HEK293T (cell line): ENCODE measurements at regions not wholly inside any gene's neighbourhood (a gene's known extent, or its start where the extent isn't known, plus 50 kb on each side); places are given as distances from the start of the nearest gene placed in this dataset.

Source experiments
- ARNT ChIP-seq: fragments of 450-650 bp; IDR thresholded peaks from 2 replicates; pipeline ENCODE4 v1.6.1; 2017; ENCODE audit warnings: mild to moderate bottlenecking
- BHLHE40 ChIP-seq: fragments of 450-650 bp; IDR thresholded peaks from 2 replicates; pipeline ENCODE4 v1.6.1; 2016; ENCODE audit warnings: mild to moderate bottlenecking, moderate library complexity, borderline replicate concordance
- CTBP1 ChIP-seq: fragments of 450-650 bp; IDR thresholded peaks from 2 replicates; pipeline ENCODE4 v1.6.1; 2016; ENCODE audit warnings: borderline replicate concordance
- ELF4 ChIP-seq: fragments of 450-650 bp; IDR thresholded peaks from 2 replicates; pipeline ENCODE4 v1.6.1; 2017; ENCODE audit warnings: antibody characterized with exemption
- FOXA1 ChIP-seq: fragments of 450-650 bp; IDR thresholded peaks from 2 replicates; pipeline ENCODE4 v1.6.1; 2016; ENCODE audit warnings: mild to moderate bottlenecking
- FOXK2 ChIP-seq: fragments of 450-650 bp; IDR thresholded peaks from 2 replicates; pipeline ENCODE4 v1.6.1; 2016; ENCODE audit warnings: mild to moderate bottlenecking
- FOXM1 ChIP-seq: fragments of 450-650 bp; IDR thresholded peaks from 2 replicates; pipeline ENCODE4 v1.6.1; 2017; ENCODE audit warnings: mild to moderate bottlenecking, borderline replicate concordance
- HDGF ChIP-seq: fragments of 450-650 bp; IDR thresholded peaks from 2 replicates; pipeline ENCODE4 v1.6.1; 2017; ENCODE audit warnings: antibody characterized with exemption, borderline replicate concordance
- L3MBTL2 ChIP-seq: fragments of 450-650 bp; conservative IDR thresholded peaks from 2 replicates; pipeline ENCODE4 v1.6.1; 2016; ENCODE audit warnings: mild to moderate bottlenecking
- NFRKB ChIP-seq: fragments of 450-650 bp; IDR thresholded peaks from 2 replicates; pipeline ENCODE4 v1.6.1; 2016; ENCODE audit warnings: mild to moderate bottlenecking, moderate library complexity
- SP1 ChIP-seq: fragments of 450-650 bp; IDR thresholded peaks from 2 replicates; pipeline ENCODE4 v1.6.1; 2017
- SUZ12 ChIP-seq: fragments of 450-650 bp; IDR thresholded peaks from 2 replicates; pipeline ENCODE4 v1.6.1; 2016; ENCODE audit warnings: mild to moderate bottlenecking
- ZNF384 ChIP-seq: fragments of 450-650 bp; IDR thresholded peaks from 2 replicates; pipeline ENCODE4 v1.6.1; 2016
- TF ChIP-seq, protein P1 (sequence below): fragments of 450-650 bp; IDR thresholded peaks from 2 replicates; pipeline ENCODE4 v1.6.1; 2016

DNA sequence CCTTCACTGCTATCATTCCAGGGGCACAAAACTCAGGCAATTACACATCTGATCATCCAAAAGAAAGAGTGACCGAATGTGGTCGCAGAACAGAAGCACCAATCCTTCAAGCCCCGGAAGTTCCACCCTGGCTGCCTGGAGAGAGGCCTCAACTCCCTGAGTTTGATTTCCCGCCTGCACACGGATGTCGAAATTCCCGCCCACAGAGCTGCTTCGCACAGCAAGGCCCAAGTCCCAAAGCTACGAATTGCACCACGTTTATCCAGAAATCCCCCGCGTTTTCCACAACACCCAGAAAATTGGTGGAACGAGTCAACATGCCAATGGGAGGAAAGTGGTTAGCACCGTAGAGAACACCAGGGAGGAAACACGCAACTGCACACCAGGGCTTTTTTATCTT, 445.4 kb downstream of the EIPR1 start:
- TF ChIP-seq FOXA1 (no peak), L3MBTL2 (no peak), HDGF (no peak), BHLHE40 (no peak), ARNT (no peak), FOXM1 (no peak), ZNF384 (no peak), SUZ12 (no peak), ELF4 (no peak), SP1 (no peak), FOXK2 (no peak), NFRKB (no peak), CTBP1 (no peak)
- TF ChIP-seq, protein P1, sequence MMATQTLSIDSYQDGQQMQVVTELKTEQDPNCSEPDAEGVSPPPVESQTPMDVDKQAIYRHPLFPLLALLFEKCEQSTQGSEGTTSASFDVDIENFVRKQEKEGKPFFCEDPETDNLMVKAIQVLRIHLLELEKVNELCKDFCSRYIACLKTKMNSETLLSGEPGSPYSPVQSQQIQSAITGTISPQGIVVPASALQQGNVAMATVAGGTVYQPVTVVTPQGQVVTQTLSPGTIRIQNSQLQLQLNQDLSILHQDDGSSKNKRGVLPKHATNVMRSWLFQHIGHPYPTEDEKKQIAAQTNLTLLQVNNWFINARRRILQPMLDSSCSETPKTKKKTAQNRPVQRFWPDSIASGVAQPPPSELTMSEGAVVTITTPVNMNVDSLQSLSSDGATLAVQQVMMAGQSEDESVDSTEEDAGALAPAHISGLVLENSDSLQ = no peak
